CD4-positive, alpha-beta T cell (primary cell): ENCODE measurements at regions not wholly inside any gene's neighbourhood (a gene's known extent, or its start where the extent isn't known, plus 50 kb on each side); places are given as distances from the start of the nearest gene placed in this dataset.

ENCODE experiments used
- ATAC-seq: fragments of 200-7000 bp; cut with Tn5 transposase; one replicate; pipeline ENCODE4 v1.10.0; 2022; ENCODE audit warnings: mild to moderate bottlenecking; ENCODE audit not compliant: poor library complexity
- CTCF ChIA-PET: fragments of 350-600 bp; sonication (Branson Sonifier 250); formaldehyde crosslinking; loops from one replicate; lab custom pipeline; 2021; ENCODE audit warnings: antibody characterized with exemption, inconsistent platforms; lab: Charles Lee
- POLR2A ChIA-PET: fragments of 350-600 bp; sonication (Branson Sonifier 250); formaldehyde crosslinking; loops from one replicate; lab custom pipeline; 2021; ENCODE audit warnings: antibody characterized with exemption, inconsistent platforms; lab: Charles Lee
- DNase-seq, 14 experiments: peaks; one replicate each; pipeline ENCODE4 v3.0.0-alpha.2; 2013 to 2020; ENCODE audit warnings: mixed read lengths in 2 of 14
- H3K27ac ChIP-seq, 2 donors: one replicate each; pipeline versions ENCODE4 v1.5.1 to v1.7.0; 2013; ENCODE audit warnings: low read length in 2 of 2, low read depth in 1 of 2, mild to moderate bottlenecking in 1 of 2
- H3K27me3 ChIP-seq, 2 experiments: 1 replicate in 1 of 2; 2 replicates in 1 of 2; pipeline versions ENCODE4 v1.6.1 to v1.7.0; 2013; ENCODE audit warnings: low read length in 2 of 2, control low read depth in 1 of 2, mild to moderate bottlenecking in 1 of 2, moderate library complexity in 1 of 2; ENCODE audit not compliant: insufficient read depth in 2 of 2, control insufficient read depth in 1 of 2
- H3K36me3 ChIP-seq: one replicate; pipeline ENCODE4 v1.6.1; 2013; ENCODE audit warnings: low read length, control low read depth; ENCODE audit not compliant: insufficient read depth
- H3K4me1 ChIP-seq: one replicate; pipeline ENCODE4 v1.6.1; 2013; ENCODE audit warnings: low read length, control low read depth; ENCODE audit not compliant: insufficient read depth
- H3K4me3 ChIP-seq: one replicate; pipeline ENCODE4 v1.5.1; 2013; ENCODE audit warnings: mild to moderate bottlenecking, low read length, moderate library complexity
- H3K9me3 ChIP-seq, 2 experiments: 1 replicate in 1 of 2; 2 replicates in 1 of 2; pipeline versions ENCODE4 v1.6.1 to v1.7.0; 2013; ENCODE audit warnings: low read length in 2 of 2, mild to moderate bottlenecking in 2 of 2, control low read depth in 1 of 2, moderate library complexity in 1 of 2; ENCODE audit not compliant: control insufficient read depth in 1 of 2, insufficient read depth in 1 of 2
- H3K27ac Mint-ChIP-seq: one replicate; pipeline ENCODE4 v1.8.0; 2020; ENCODE audit warnings: mixed read lengths
- H3K27me3 Mint-ChIP-seq: one replicate; pipeline ENCODE4 v1.8.0; 2021; ENCODE audit warnings: mixed read lengths
- H3K36me3 Mint-ChIP-seq: one replicate; pipeline ENCODE4 v1.8.0; 2021; ENCODE audit warnings: low read depth, mixed read lengths
- H3K4me1 Mint-ChIP-seq: one replicate; pipeline ENCODE4 v1.8.0; 2021; ENCODE audit warnings: low read depth, mixed read lengths
- H3K4me3 Mint-ChIP-seq: one replicate; pipeline ENCODE4 v1.8.0; 2020; ENCODE audit warnings: mild to moderate bottlenecking, mixed read lengths
- H3K9me3 Mint-ChIP-seq: one replicate; pipeline ENCODE4 v1.8.0; 2020; ENCODE audit warnings: mixed read lengths
- CTCF ChIP-seq: fragments of 200-600 bp; IDR thresholded peaks from one replicate; pipeline ENCODE4 v1.8.0; 2022; ENCODE audit warnings: antibody characterized with exemption, mild to moderate bottlenecking
- intact Hi-C, 2 experiments: fragments of 100-400 bp; cut with DNase I in 1 of 2; cut with micrococcal nuclease in 1 of 2; formaldehyde crosslinking; loops; one replicate each; pipeline versions ENCODE4 v1.15.1 to v1.9.0; 2023 to 2025; cut with DNase I, micrococcal nuclease

GRCh38 chr13:90534617-90535370, 812.7 kb upstream of the MIR17HG start:
- no peak overlapping the region for H3K27ac Mint-ChIP-seq
- intact Hi-C loops: no loop called here
- ChIA-PET POLR2A (no interaction called here), CTCF (no interaction called here)
- no peaks in the 10 kb centered on the region for H3K27me3 ChIP-seq
- peaks cover 4% of the 10 kb centered on the region for H3K9me3 Mint-ChIP-seq
- no peak for TF ChIP-seq CTCF
- ATAC-seq (no peak), DNase-seq (no peak)
- H3K4me3 Mint-ChIP-seq: no peak overlapping the region
- peaks cover 0 to 3% of the 10 kb centered on the region in 2 experiments for H3K9me3 ChIP-seq
- no peaks in the 10 kb centered on the region for H3K27me3 Mint-ChIP-seq
- H3K4me3 ChIP-seq: no peak overlapping the region
- no peaks in the 10 kb centered on the region for H3K36me3 Mint-ChIP-seq
- H3K4me1 ChIP-seq: no peaks in the 10 kb centered on the region
- H3K4me1 Mint-ChIP-seq: no peaks in the 10 kb centered on the region
- H3K27ac ChIP-seq: no peak overlapping the region
- no peaks in the 10 kb centered on the region for H3K36me3 ChIP-seq

GRCh38 chr13:90535421-90535820, 812.1 kb upstream of the MIR17HG start:
- Mint-ChIP-seq H3K27ac (no peak overlapping the region), H3K4me3 (no peak overlapping the region), H3K4me1 (no peaks in the 10 kb centered on the region), H3K9me3 (peaks cover 8% of the 10 kb centered on the region), H3K27me3 (no peaks in the 10 kb centered on the region), H3K36me3 (no peaks in the 10 kb centered on the region)
- intact Hi-C loops: no loop called here
- DNase-seq (no peak), ATAC-seq (no peak)
- Histone ChIP-seq H3K4me1 (no peaks in the 10 kb centered on the region), H3K27me3 (no peaks in the 10 kb centered on the region), H3K36me3 (no peaks in the 10 kb centered on the region), H3K9me3 (peaks cover 0 to 3% of the 10 kb centered on the region in 2 experiments), H3K27ac (no peak overlapping the region), H3K4me3 (no peak overlapping the region)
- POLR2A ChIA-PET: no interaction called here
- CTCF ChIA-PET: interaction anchor here (0.7 kb wide), 1 partner anchor 26 kb away, joined by 5 read pairs; no protein-coding TSS in a partner anchor
- TF ChIP-seq CTCF: no peak

GRCh38 chr13:90538063-90538462, 809.4 kb upstream of the MIR17HG start:
- POLR2A ChIA-PET: no interaction called here
- CTCF ChIA-PET: no interaction called here
- H3K36me3 ChIP-seq: no peaks in the 10 kb centered on the region
- peaks cover 13% of the 10 kb centered on the region for H3K9me3 Mint-ChIP-seq
- no peak overlapping the region for H3K4me3 Mint-ChIP-seq
- no peak overlapping the region for H3K27ac Mint-ChIP-seq
- no peaks in the 10 kb centered on the region for H3K27me3 Mint-ChIP-seq
- peaks cover 0 to 3% of the 10 kb centered on the region in 2 experiments for H3K9me3 ChIP-seq
- intact Hi-C loops: no loop called here
- H3K27me3 ChIP-seq: no peaks in the 10 kb centered on the region
- ATAC-seq (no peak), DNase-seq (no peak)
- H3K4me1 ChIP-seq: no peaks in the 10 kb centered on the region
- H3K4me1 Mint-ChIP-seq: no peaks in the 10 kb centered on the region
- no peaks in the 10 kb centered on the region for H3K36me3 Mint-ChIP-seq
- no peak for TF ChIP-seq CTCF
- H3K4me3 ChIP-seq: no peak overlapping the region
- H3K27ac ChIP-seq: no peak overlapping the region
